Muscle layer of duodenum (tissue), 2 donors: ENCODE measurements at regions not wholly inside any gene's neighbourhood (a gene's known extent, or its start where the extent isn't known, plus 50 kb on each side); places are given as distances from the start of the nearest gene placed in this dataset.

ENCODE experiments used
- H3K27ac ChIP-seq: one replicate; pipeline ENCODE4 v1.7.0; 2013; ENCODE audit warnings: mild to moderate bottlenecking, low read length
- H3K27me3 ChIP-seq: one replicate; pipeline ENCODE4 v1.7.0; 2013; ENCODE audit warnings: low read depth, mild to moderate bottlenecking, control low read depth, low read length
- H3K36me3 ChIP-seq, 2 donors: one replicate each; pipeline ENCODE4 v1.7.0; 2013; ENCODE audit warnings: low read length in 2 of 2, control low read depth in 1 of 2, mild to moderate bottlenecking in 1 of 2; ENCODE audit not compliant: insufficient read depth in 2 of 2, control insufficient read depth in 1 of 2
- H3K4me1 ChIP-seq, 2 donors: one replicate each; pipeline ENCODE4 v1.7.0; 2013; ENCODE audit warnings: low read length in 2 of 2, mild to moderate bottlenecking in 2 of 2, control low read depth in 1 of 2, moderate library complexity in 1 of 2; ENCODE audit not compliant: insufficient read depth in 2 of 2, control insufficient read depth in 1 of 2
- H3K4me3 ChIP-seq, 2 donors: one replicate each; pipeline ENCODE4 v1.7.0; 2013; ENCODE audit warnings: low read length in 2 of 2, low read depth in 1 of 2, mild to moderate bottlenecking in 1 of 2
- H3K9me3 ChIP-seq, 2 donors: one replicate each; pipeline ENCODE4 v1.7.0; 2013; ENCODE audit warnings: low read length in 2 of 2, control low read depth in 1 of 2, mild to moderate bottlenecking in 1 of 2; ENCODE audit not compliant: control insufficient read depth in 1 of 2
- donor health status: healthy.

- no peak overlapping the region for H3K4me3 ChIP-seq
- H3K27me3 ChIP-seq = no peaks in the 10 kb centered on the region
- H3K4me1 ChIP-seq = no peaks in the 10 kb centered on the region
- H3K9me3 ChIP-seq = no peaks in the 10 kb centered on the region
- no peak overlapping the region for H3K27ac ChIP-seq
- no peaks in the 10 kb centered on the region for H3K36me3 ChIP-seq
Measured at GRCh38 chr3:147906285-147906684, 497.1 kb downstream of the ZIC1 start.

GRCh38 chr3:147914532-147914931, 505.4 kb downstream of the ZIC1 start:
- Histone ChIP-seq H3K4me3 (no peak overlapping the region), H3K27me3 (no peaks in the 10 kb centered on the region), H3K4me1 (no peaks in the 10 kb centered on the region), H3K36me3 (no peaks in the 10 kb centered on the region), H3K27ac (no peak overlapping the region), H3K9me3 (peaks cover 0 to 3% of the 10 kb centered on the region in 2 donors)

GRCh38 chr3:147915057-147915456, 505.9 kb downstream of the ZIC1 start:
- Histone ChIP-seq H3K4me1 (no peaks in the 10 kb centered on the region), H3K27me3 (no peaks in the 10 kb centered on the region), H3K9me3 (peaks cover 0 to 3% of the 10 kb centered on the region in 2 donors), H3K36me3 (no peaks in the 10 kb centered on the region), H3K27ac (no peak overlapping the region), H3K4me3 (no peak overlapping the region)

DNA sequence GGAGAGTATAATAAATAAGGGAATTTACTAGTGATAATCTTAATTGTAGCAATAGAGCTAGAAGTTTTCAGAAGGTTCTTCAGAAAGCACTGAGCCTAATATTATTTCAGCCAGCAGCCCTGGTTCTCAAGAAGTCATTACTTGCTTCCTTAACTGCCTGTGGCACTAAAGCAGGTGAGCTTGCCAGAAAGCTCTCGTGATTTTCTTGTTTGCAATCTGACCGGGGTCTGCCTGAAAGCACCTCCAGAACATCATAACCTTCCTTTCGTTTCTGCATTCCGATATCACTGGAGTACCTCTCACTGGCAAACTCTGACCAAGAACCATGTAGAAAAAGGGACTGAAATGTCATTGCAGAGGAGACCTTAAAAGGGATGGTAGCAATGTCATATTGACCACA, 510.3 kb downstream of the ZIC1 start:
- H3K27ac ChIP-seq = no peak overlapping the region
- H3K4me1 ChIP-seq = no peaks in the 10 kb centered on the region
- H3K36me3 ChIP-seq = no peaks in the 10 kb centered on the region
- no peaks in the 10 kb centered on the region for H3K9me3 ChIP-seq
- H3K4me3 ChIP-seq = no peak overlapping the region
- no peaks in the 10 kb centered on the region for H3K27me3 ChIP-seq

DNA sequence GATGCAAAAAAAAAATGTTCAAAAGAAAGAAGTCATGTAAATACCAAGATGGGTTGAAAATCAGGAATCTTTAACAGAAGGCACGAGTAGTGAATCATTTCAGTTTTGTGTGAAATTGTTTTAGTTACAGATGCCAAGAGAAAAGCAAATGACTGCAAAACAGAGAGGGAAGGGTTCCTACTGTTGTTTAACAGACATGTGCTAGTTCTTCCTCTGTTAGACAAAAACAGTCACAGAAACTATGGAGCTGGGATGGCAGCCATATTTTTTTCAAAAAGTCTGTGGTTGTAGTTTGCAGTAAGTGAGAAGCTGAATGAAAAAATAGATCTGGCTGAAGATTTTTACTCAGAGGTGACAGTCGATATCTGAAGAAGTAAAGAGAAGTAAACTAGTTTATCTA, 511.9 kb downstream of the ZIC1 start:
- H3K4me1 ChIP-seq = no peaks in the 10 kb centered on the region

GRCh38 chr3:147924755-147925154, 515.6 kb downstream of the ZIC1 start:
- no peaks in the 10 kb centered on the region for H3K27me3 ChIP-seq
- H3K4me3 ChIP-seq = no peak overlapping the region
- no peaks in the 10 kb centered on the region for H3K36me3 ChIP-seq
- no peaks in the 10 kb centered on the region for H3K4me1 ChIP-seq
- H3K27ac ChIP-seq = no peak overlapping the region
- no peaks in the 10 kb centered on the region for H3K9me3 ChIP-seq

More for the DNA sequence above, 511.9 kb downstream of the ZIC1 start:
- Histone ChIP-seq H3K27ac (no peak overlapping the region), H3K4me3 (no peak overlapping the region), H3K27me3 (no peaks in the 10 kb centered on the region), H3K9me3 (no peaks in the 10 kb centered on the region), H3K36me3 (no peaks in the 10 kb centered on the region)

DNA sequence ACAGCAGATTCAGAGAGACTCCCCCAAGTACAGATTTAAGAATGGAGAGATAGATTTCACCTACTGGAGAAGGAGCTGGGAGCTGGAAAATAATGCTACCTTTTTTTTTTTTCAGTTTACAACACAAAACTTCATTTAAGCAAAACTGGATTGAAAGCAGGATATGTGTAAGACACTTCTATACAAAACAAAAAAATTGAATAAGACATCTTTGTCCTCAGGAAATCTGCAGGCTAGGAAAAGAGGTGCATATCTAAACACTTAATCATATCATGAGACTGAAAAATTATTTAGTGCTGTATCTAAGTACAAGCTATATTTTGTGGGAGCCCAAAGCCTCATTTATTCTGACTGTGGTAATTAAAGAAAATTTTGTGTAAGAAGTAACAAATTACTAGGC, 516.1 kb downstream of the ZIC1 start:
- H3K27ac ChIP-seq = no peak overlapping the region
- no peaks in the 10 kb centered on the region for H3K36me3 ChIP-seq
- H3K4me3 ChIP-seq = no peak overlapping the region
- H3K27me3 ChIP-seq = no peaks in the 10 kb centered on the region
- no peaks in the 10 kb centered on the region for H3K9me3 ChIP-seq
- H3K4me1 ChIP-seq = no peaks in the 10 kb centered on the region

DNA sequence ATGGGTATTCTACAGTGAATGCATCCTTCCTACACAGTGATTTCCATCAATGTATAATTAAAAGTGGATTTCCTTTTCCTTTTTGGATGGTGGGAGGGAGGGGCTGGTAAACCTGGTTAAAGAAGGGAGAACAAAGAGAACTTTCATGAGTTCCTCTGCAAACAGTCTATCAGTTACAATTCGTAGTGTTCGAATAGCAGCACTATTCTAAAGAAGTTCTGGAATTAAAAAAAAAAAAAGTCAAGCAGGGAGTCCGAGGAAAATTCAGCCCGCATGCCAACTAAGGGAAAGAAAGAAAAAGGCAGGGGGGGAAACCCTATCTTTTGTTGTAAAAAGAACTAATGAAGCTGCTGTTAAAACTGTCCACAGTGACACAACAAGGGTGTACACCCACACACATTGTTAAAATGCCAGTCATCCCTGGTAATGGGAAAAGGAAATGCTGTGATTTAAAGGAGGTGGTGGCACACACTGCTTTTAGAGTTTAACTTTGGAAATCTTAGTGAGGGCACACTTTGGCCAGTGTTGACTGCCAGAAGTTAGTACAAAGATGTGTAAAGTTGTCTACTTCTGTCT, 521.2 kb downstream of the ZIC1 start:
- no peak overlapping the region for H3K27ac ChIP-seq
- no peak overlapping the region for H3K4me3 ChIP-seq
- no peaks in the 10 kb centered on the region for H3K36me3 ChIP-seq

GRCh38 chr3:147934451-147935180, 525.5 kb downstream of the ZIC1 start:
- H3K27ac ChIP-seq = no peak overlapping the region
- H3K4me3 ChIP-seq = no peak overlapping the region
- H3K36me3 ChIP-seq = no peaks in the 10 kb centered on the region
- no peaks in the 10 kb centered on the region for H3K4me1 ChIP-seq
- no peaks in the 10 kb centered on the region for H3K9me3 ChIP-seq
- no peaks in the 10 kb centered on the region for H3K27me3 ChIP-seq

More for the DNA sequence above, 521.2 kb downstream of the ZIC1 start:
- Histone ChIP-seq H3K4me1 (no peaks in the 10 kb centered on the region), H3K27me3 (no peaks in the 10 kb centered on the region), H3K9me3 (no peaks in the 10 kb centered on the region)

DNA sequence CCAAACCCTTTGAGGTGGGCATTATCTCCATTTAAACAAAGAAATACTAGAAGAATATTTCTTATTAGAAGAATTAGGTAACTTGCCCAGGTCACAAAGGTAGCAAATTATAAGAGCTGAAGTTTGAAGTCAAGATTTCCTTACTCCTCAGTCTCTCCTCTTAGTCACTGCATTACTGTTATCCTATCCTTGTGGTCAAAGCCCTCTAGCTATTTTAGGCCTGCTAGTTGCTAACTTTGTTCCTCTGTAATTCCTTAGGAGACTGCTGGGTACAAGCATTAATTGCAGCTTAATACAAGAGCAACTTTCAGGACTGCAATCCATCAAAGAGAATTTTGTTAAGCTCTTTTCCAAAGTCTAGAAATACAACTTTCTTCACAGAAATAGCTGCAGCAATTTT, 528.2 kb downstream of the ZIC1 start:
- no peak overlapping the region for H3K27ac ChIP-seq
- no peaks in the 10 kb centered on the region for H3K4me1 ChIP-seq
- H3K27me3 ChIP-seq = no peaks in the 10 kb centered on the region
- H3K9me3 ChIP-seq = no peaks in the 10 kb centered on the region
- H3K4me3 ChIP-seq = no peak overlapping the region
- H3K36me3 ChIP-seq = no peaks in the 10 kb centered on the region

DNA sequence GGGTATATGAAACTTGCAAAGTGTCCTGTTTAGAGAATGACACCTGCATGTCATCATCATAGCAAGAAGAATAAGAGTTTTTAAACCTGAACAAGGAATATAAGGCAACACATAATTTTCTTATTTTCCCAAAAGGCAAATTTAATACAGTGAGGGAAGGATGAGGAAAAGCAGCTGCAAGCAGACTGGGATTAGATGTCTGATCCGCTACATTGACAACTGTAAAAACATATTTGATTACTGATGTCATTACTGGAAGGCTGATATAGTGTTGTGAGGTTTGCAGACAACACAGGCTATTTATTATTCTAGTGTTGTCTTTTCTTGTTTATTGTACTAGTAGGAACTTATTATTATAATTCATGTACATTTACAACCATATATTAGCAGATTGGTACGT, 528.7 kb downstream of the ZIC1 start:
- Histone ChIP-seq H3K27me3 (no peaks in the 10 kb centered on the region), H3K36me3 (no peaks in the 10 kb centered on the region), H3K9me3 (no peaks in the 10 kb centered on the region), H3K4me3 (no peak overlapping the region), H3K27ac (no peak overlapping the region), H3K4me1 (no peaks in the 10 kb centered on the region)

- no peaks in the 10 kb centered on the region for H3K27me3 ChIP-seq
- H3K36me3 ChIP-seq = no peaks in the 10 kb centered on the region
- no peaks in the 10 kb centered on the region for H3K4me1 ChIP-seq
- no peak overlapping the region for H3K4me3 ChIP-seq
- no peak overlapping the region for H3K27ac ChIP-seq
- no peaks in the 10 kb centered on the region for H3K9me3 ChIP-seq
Measured at GRCh38 chr3:147939425-147939824, 530.3 kb downstream of the ZIC1 start.
